ENCODE measurements at regions not wholly inside any gene's neighbourhood (a gene's known extent, or its start where the extent isn't known, plus 50 kb on each side); places are given as distances from the start of the nearest gene placed in this dataset.

DNA sequence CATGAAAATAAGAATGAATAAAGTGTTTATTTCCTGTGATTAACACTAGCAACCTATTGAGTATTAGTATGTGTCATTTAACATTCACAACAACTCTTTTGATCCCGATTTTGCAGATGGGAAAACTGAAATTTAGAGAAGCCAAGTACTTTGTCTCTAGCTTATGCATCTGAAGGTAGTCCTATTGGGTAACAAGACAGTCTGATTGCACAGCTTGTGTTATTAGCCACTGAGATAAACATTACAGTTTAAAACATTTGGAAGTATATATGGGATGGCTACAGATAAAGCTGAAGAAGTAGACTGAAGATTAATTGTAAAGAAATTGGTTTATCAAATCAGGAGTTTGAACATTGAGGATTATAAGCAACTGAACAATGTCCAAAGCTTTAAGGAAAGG lies 99.6 kb upstream of the PDE5A start:
- H3K56ac ChIP-seq (ENCODE audit: extremely low read depth, insufficient read depth, low read length) = peak overlapping the region; percentile 76; the same call in 1 of the 2 replicates
- H2BK120ac ChIP-seq (ENCODE audit: low read depth, low read length) = peak overlapping the region; percentile 98
- H3K9me3 ChIP-seq (ENCODE audit: control insufficient read depth, insufficient read depth, low read length) = peaks cover 3% of the 10 kb centered on the region; the same call in 1 of the 2 replicates
- no peaks in the 10 kb centered on the region for H4K20me1 ChIP-seq (ENCODE audit: insufficient read depth, low read length)
- peak; percentile 52 for DNase-seq
- H3K18ac ChIP-seq (ENCODE audit: low read depth, low read length) = peak overlapping the region; percentile 99
- POLR2A ChIA-PET (ENCODE audit: unreplicated experiment) = interaction anchor here (1.6 to 3.0 kb wide), 2 partner anchors 36 to 100 kb away, joined by 5 to 20 read pairs; partner anchors contain the start of gene PDE5A
- dilution Hi-C loops (cut with HindIII; ENCODE audit: low sequenced_read_pairs, unreplicated experiment) = no loop called here
- H3K23ac ChIP-seq (ENCODE audit: low read depth, low read length) = peak overlapping the region; percentile 78; the same call in 1 of the 2 replicates
- H2BK20ac ChIP-seq (ENCODE audit: low read depth, low read length) = peak overlapping the region; percentile 98
- H3K4me3 ChIP-seq (ENCODE audit: insufficient read depth, low read depth, low read length) = no peak overlapping the region
- H3K4me1 ChIP-seq (ENCODE audit: control insufficient read depth, insufficient read depth, low read length) = peaks cover 31% of the 10 kb centered on the region
- H4K8ac ChIP-seq (ENCODE audit: low read depth in 2 of 2, low read length in 2 of 2) = peak overlapping the region; percentile 47 to 85; a peak in 3 of 4 replicates
- H2AK5ac ChIP-seq (ENCODE audit: low read depth, low read length) = peak overlapping the region; percentile 87
- WGBS, 2 experiments (ENCODE audit: extremely low coverage in 2 of 2, insufficient read length in 1 of 2) = no CpG with 5 or more reads among the region's 1 CpG
- H3K27me3 ChIP-seq (ENCODE audit: control insufficient read depth, insufficient read depth, low read length) = no peaks in the 10 kb centered on the region
- TF ChIP-seq CEBPB (IDR thresholded peaks at IDR 0.05; ENCODE audit: low read depth, low read length) = peak; percentile 80
- no peak for TF ChIP-seq SMC3 (IDR thresholded peaks at IDR 0.05; ENCODE audit: low read depth, low read length)
- H3K9ac ChIP-seq (ENCODE audit: low read depth, low read length) = no peak overlapping the region
- in situ Hi-C loops (cut with MboI; ENCODE audit: low sequenced_read_pairs) = no loop called here
- H4K5ac ChIP-seq (ENCODE audit: low read depth, low read length) = peak overlapping the region; percentile 97
- peak overlapping the region; percentile 96 for H2BK5ac ChIP-seq (ENCODE audit: low read depth, low read length, poor library complexity, severe bottlenecking)
- H3K14ac ChIP-seq (replicated peaks; ENCODE audit: low read depth, low read length) = peak overlapping the region; percentile 91
- H3K4ac ChIP-seq (ENCODE audit: low read depth, low read length) = peak overlapping the region; percentile 97
- intact Hi-C loops (cut with micrococcal nuclease) = no loop called here
- H2BK15ac ChIP-seq (ENCODE audit: low read depth, low read length) = peak overlapping the region; percentile 94
- peak overlapping the region; percentile 93 for H4K91ac ChIP-seq (ENCODE audit: insufficient read depth, low read depth, low read length)
- H3K4me2 ChIP-seq (ENCODE audit: low read depth, low read length) = 0 out of 2 replicates have a peak overlapping the region, but pooled peaks have one; percentile 42
- H3K27ac ChIP-seq (ENCODE audit: insufficient read depth, low read length) = peak overlapping the region; percentile 83; the same call in 1 of the 2 replicates
- no peak overlapping the region for H2AFZ ChIP-seq (replicated peaks; ENCODE audit: low read length, poor library complexity)
- H2AK9ac ChIP-seq (replicated peaks; ENCODE audit: low read depth, low read length, poor library complexity) = no peak overlapping the region
- CTCF ChIA-PET = interaction anchor here (1.3 kb wide), 1 partner anchor 100 kb away, joined by 4 read pairs; the partner anchor contains the start of gene PDE5A
- H3K9me1 ChIP-seq (ENCODE audit: insufficient read depth, low read length) = peaks cover 14% of the 10 kb centered on the region; the same call in 1 of the 2 replicates
- no peak for ATAC-seq (ENCODE audit: low read depth)
- BruUV-seq (replicated peaks) = no TSS peak
- H3K36me3 ChIP-seq (ENCODE audit: control insufficient read depth, insufficient read depth, low read length) = no peaks in the 10 kb centered on the region
- peaks cover 3 to 24% of the 10 kb centered on the region in 2 experiments; a peak in 3 of 4 replicates for H3K79me1 ChIP-seq (ENCODE audit: low read depth in 1 of 2, low read length in 2 of 2)
